Neural progenitor cell (in vitro differentiated cells): ENCODE measurements at regions not wholly inside any gene's neighbourhood (a gene's known extent, or its start where the extent isn't known, plus 50 kb on each side); places are given as distances from the start of the nearest gene placed in this dataset.
A peak's percentile ranks its signal among the peaks of the same experiment; 100 is the strongest.

Source experiments
- DNase-seq: peaks from one replicate; pipeline ENCODE4 v3.0.0-alpha.2; 2016; ENCODE audit warnings: low spot score
- H2AFZ ChIP-seq: fragments of 200-600 bp; sonication (generic); replicated peaks from 2 replicates; pipeline ENCODE4 v1.6.1; 2016; ENCODE audit warnings: antibody characterized with exemption
- H3F3A ChIP-seq: fragments of 200-600 bp; sonication (generic); 2 replicates; pipeline ENCODE4 v1.6.1; 2016; ENCODE audit warnings: antibody characterized with exemption, low read depth
- H3K27ac ChIP-seq: fragments of 200-600 bp; sonication (generic); 2 replicates; pipeline ENCODE4 v1.5.1; 2016; ENCODE audit warnings: mild to moderate bottlenecking
- H3K27me3 ChIP-seq: fragments of 200-600 bp; sonication (generic); 2 replicates; pipeline ENCODE4 v1.6.1; 2016; ENCODE audit warnings: mild to moderate bottlenecking, moderate library complexity
- H3K36me3 ChIP-seq: fragments of 200-600 bp; sonication (generic); 2 replicates; pipeline ENCODE4 v1.5.1; 2016
- H3K4me1 ChIP-seq: fragments of 200-600 bp; sonication (generic); 2 replicates; pipeline ENCODE4 v1.6.1; 2016; ENCODE audit warnings: mixed run types
- H3K4me2 ChIP-seq: fragments of 200-600 bp; sonication (generic); 2 replicates; pipeline ENCODE4 v1.6.1; 2016
- H3K4me3 ChIP-seq: fragments of 200-600 bp; sonication (generic); 2 replicates; pipeline ENCODE4 v1.5.1; 2016
- H3K79me2 ChIP-seq: fragments of 200-600 bp; sonication (generic); 2 replicates; pipeline ENCODE4 v1.6.1; 2016; ENCODE audit warnings: low read depth
- H3K9ac ChIP-seq: fragments of 200-600 bp; sonication (generic); 2 replicates; pipeline ENCODE4 v1.6.1; 2016
- H3K9me3 ChIP-seq: fragments of 200-600 bp; sonication (generic); 2 replicates; pipeline ENCODE4 v1.5.1; 2016; ENCODE audit warnings: low read depth
- H4K20me1 ChIP-seq: fragments of 200-600 bp; sonication (generic); 2 replicates; pipeline ENCODE4 v1.6.1; 2016; ENCODE audit warnings: low read depth
- H3K27ac Mint-ChIP-seq: 3 replicates; pipeline ENCODE4 v1.8.0; 2021; ENCODE audit warnings: mixed read lengths
- H3K27me3 Mint-ChIP-seq: 2 replicates; pipeline ENCODE4 v1.8.0; 2022; ENCODE audit warnings: low read depth, mild to moderate bottlenecking, inconsistent platforms, moderate library complexity, mixed read lengths; ENCODE audit not compliant: insufficient read depth
- H3K36me3 Mint-ChIP-seq: 3 replicates; pipeline ENCODE4 v1.8.0; 2021; ENCODE audit warnings: mixed read lengths
- H3K4me1 Mint-ChIP-seq: 3 replicates; pipeline ENCODE4 v1.8.0; 2021; ENCODE audit warnings: mixed read lengths
- H3K4me3 Mint-ChIP-seq: 3 replicates; pipeline ENCODE4 v1.8.0; 2021; ENCODE audit warnings: mild to moderate bottlenecking, moderate library complexity, mixed read lengths
- H3K9me3 Mint-ChIP-seq: 3 replicates; pipeline ENCODE4 v1.8.0; 2020; ENCODE audit warnings: mixed read lengths
- CTCF ChIP-seq: fragments of 200-600 bp; sonication (generic); IDR thresholded peaks from 2 replicates; pipeline ENCODE4 v1.5.1; 2017; ENCODE audit warnings: antibody characterized with exemption, mild to moderate bottlenecking
- EZH2 ChIP-seq: fragments of 200-600 bp; sonication (generic); IDR thresholded peaks from 2 replicates; pipeline ENCODE4 v1.6.1; 2017; ENCODE audit warnings: antibody characterized with exemption, mild to moderate bottlenecking, moderate library complexity
- EZH2phosphoT487 ChIP-seq: fragments of 200-600 bp; sonication (generic); IDR thresholded peaks from 2 replicates; pipeline ENCODE4 v1.6.1; 2017; ENCODE audit warnings: antibody characterized with exemption

- peaks cover 2% of the 10 kb centered on the region for H3K27me3 Mint-ChIP-seq
- Histone ChIP-seq H2AFZ (no peak overlapping the region), H3K4me2 (no peak overlapping the region), H3K9ac (no peak overlapping the region), H3F3A (no peaks in the 10 kb centered on the region), H3K79me2 (no peaks in the 10 kb centered on the region), H3K36me3 (no peaks in the 10 kb centered on the region), H3K4me3 (no peak overlapping the region), H3K27me3 (no peaks in the 10 kb centered on the region), H4K20me1 (no peaks in the 10 kb centered on the region), H3K9me3 (no peaks in the 10 kb centered on the region), H3K4me1 (peaks cover 39% of the 10 kb centered on the region), H3K27ac (no peak overlapping the region)
- peaks cover 23% of the 10 kb centered on the region for H3K4me1 Mint-ChIP-seq
- no peak overlapping the region for H3K4me3 Mint-ChIP-seq
- no peak for TF ChIP-seq EZH2phosphoT487
- TF ChIP-seq CTCF: no peak
- TF ChIP-seq EZH2: no peak
- no peak for DNase-seq
- H3K27ac Mint-ChIP-seq: no peak overlapping the region
- peaks cover 2% of the 10 kb centered on the region for H3K9me3 Mint-ChIP-seq
- H3K36me3 Mint-ChIP-seq: no peaks in the 10 kb centered on the region
These were observed 871.6 kb upstream of the GOT2 start for GRCh38 chr16:59605706-59606105.

GRCh38 chr16:59604354-59604753 lies 870.2 kb upstream of the GOT2 start:
- peaks cover 2% of the 10 kb centered on the region for H3K9me3 Mint-ChIP-seq
- H3K4me2 ChIP-seq: no peak overlapping the region
- peaks cover 26% of the 10 kb centered on the region for H3K4me1 ChIP-seq
- no peak overlapping the region for H3K9ac ChIP-seq
- H2AFZ ChIP-seq: no peak overlapping the region
- H3K27ac Mint-ChIP-seq: no peak overlapping the region
- H3K27me3 Mint-ChIP-seq: peaks cover 2% of the 10 kb centered on the region
- no peak overlapping the region for H3K4me3 ChIP-seq
- TF ChIP-seq CTCF (no peak), EZH2phosphoT487 (no peak), EZH2 (no peak)
- H3F3A ChIP-seq: no peaks in the 10 kb centered on the region
- no peak overlapping the region for H3K27ac ChIP-seq
- H3K36me3 Mint-ChIP-seq: no peaks in the 10 kb centered on the region
- H3K36me3 ChIP-seq: no peaks in the 10 kb centered on the region
- no peaks in the 10 kb centered on the region for H4K20me1 ChIP-seq
- H3K27me3 ChIP-seq: no peaks in the 10 kb centered on the region
- H3K4me1 Mint-ChIP-seq: peaks cover 16% of the 10 kb centered on the region
- no peaks in the 10 kb centered on the region for H3K9me3 ChIP-seq
- no peak overlapping the region for H3K4me3 Mint-ChIP-seq
- H3K79me2 ChIP-seq: no peaks in the 10 kb centered on the region
- DNase-seq: no peak

- peaks cover 2% of the 10 kb centered on the region for H3K27me3 Mint-ChIP-seq
- no peak overlapping the region for H3K27ac ChIP-seq
- H4K20me1 ChIP-seq: no peaks in the 10 kb centered on the region
- TF ChIP-seq EZH2phosphoT487 (no peak), CTCF (no peak), EZH2 (no peak)
- H3K9me3 ChIP-seq: no peaks in the 10 kb centered on the region
- H3K27ac Mint-ChIP-seq: peak overlapping the region; percentile 19
- no peak overlapping the region for H3K4me2 ChIP-seq
- no peaks in the 10 kb centered on the region for H3K36me3 Mint-ChIP-seq
- no peak overlapping the region for H3K4me3 ChIP-seq
- peaks cover 5% of the 10 kb centered on the region for H3K4me1 Mint-ChIP-seq
- H3K9ac ChIP-seq: no peak overlapping the region
- H2AFZ ChIP-seq: no peak overlapping the region
- no peaks in the 10 kb centered on the region for H3K79me2 ChIP-seq
- no peaks in the 10 kb centered on the region for H3F3A ChIP-seq
- DNase-seq: no peak
- no peaks in the 10 kb centered on the region for H3K36me3 ChIP-seq
- no peaks in the 10 kb centered on the region for H3K9me3 Mint-ChIP-seq
- no peaks in the 10 kb centered on the region for H3K27me3 ChIP-seq
- no peak overlapping the region for H3K4me3 Mint-ChIP-seq
- peaks cover 13% of the 10 kb centered on the region for H3K4me1 ChIP-seq
These were observed 867.3 kb upstream of the GOT2 start for GRCh38 chr16:59601452-59601851.

- no peak overlapping the region for H3K4me3 ChIP-seq
- no peaks in the 10 kb centered on the region for H3K79me2 ChIP-seq
- no peaks in the 10 kb centered on the region for H4K20me1 ChIP-seq
- no peaks in the 10 kb centered on the region for H3K4me1 Mint-ChIP-seq
- no peaks in the 10 kb centered on the region for H3K4me1 ChIP-seq
- no peaks in the 10 kb centered on the region for H3K36me3 ChIP-seq
- peak overlapping the region; percentile 65 for H2AFZ ChIP-seq
- TF ChIP-seq EZH2phosphoT487: no peak
- no peak for TF ChIP-seq CTCF
- no peak for TF ChIP-seq EZH2
- H3K9me3 ChIP-seq: no peaks in the 10 kb centered on the region
- H3K9me3 Mint-ChIP-seq: no peaks in the 10 kb centered on the region
- peaks cover 2% of the 10 kb centered on the region for H3K27me3 Mint-ChIP-seq
- no peak overlapping the region for H3K4me2 ChIP-seq
- no peak for DNase-seq
- peak overlapping the region; percentile 13 for H3K27ac Mint-ChIP-seq
- H3K27me3 ChIP-seq: no peaks in the 10 kb centered on the region
- no peak overlapping the region for H3K4me3 Mint-ChIP-seq
- no peaks in the 10 kb centered on the region for H3K36me3 Mint-ChIP-seq
- no peaks in the 10 kb centered on the region for H3F3A ChIP-seq
- H3K9ac ChIP-seq: no peak overlapping the region
- H3K27ac ChIP-seq: no peak overlapping the region
These were observed 863.2 kb upstream of the GOT2 start for GRCh38 chr16:59597269-59597668.
